ENCODE measurements at regions not wholly inside any gene's neighbourhood (a gene's known extent, or its start where the extent isn't known, plus 50 kb on each side); places are given as distances from the start of the nearest gene placed in this dataset.

DNA sequence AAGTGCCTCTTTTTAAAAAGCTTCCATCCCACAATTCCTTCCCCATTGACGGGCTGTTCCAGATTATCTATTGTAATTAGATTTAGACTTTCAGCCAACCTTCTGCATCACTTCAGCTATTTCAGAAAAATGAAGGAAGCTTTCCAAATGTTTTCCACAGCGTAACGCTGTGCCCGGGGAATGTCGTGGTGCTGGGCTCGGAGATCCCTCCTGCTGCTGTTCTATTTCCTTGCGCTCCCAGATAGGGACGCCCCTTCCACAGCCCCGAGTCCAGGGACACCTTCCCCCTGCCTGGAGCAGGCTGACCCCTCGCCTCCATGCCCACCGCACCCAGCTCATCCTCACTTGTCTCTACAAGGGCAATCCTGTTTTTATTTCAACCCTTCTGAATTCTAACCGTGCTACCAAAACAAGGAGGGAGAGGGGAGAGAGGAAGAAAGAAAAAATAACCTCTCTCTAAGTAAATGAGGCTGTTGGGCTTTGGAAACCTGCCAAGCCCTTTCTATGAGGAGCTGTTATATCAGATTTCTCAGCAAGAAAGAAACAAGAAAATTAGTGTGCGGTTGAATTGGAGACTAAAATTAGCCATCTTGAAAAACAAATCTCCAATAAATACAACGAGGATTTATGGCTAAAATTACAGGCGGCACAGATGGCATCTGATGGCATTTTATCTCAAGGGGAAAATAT, 366.9 kb downstream of the BRD1 start:
- TF ChIP-seq, protein P1, sequence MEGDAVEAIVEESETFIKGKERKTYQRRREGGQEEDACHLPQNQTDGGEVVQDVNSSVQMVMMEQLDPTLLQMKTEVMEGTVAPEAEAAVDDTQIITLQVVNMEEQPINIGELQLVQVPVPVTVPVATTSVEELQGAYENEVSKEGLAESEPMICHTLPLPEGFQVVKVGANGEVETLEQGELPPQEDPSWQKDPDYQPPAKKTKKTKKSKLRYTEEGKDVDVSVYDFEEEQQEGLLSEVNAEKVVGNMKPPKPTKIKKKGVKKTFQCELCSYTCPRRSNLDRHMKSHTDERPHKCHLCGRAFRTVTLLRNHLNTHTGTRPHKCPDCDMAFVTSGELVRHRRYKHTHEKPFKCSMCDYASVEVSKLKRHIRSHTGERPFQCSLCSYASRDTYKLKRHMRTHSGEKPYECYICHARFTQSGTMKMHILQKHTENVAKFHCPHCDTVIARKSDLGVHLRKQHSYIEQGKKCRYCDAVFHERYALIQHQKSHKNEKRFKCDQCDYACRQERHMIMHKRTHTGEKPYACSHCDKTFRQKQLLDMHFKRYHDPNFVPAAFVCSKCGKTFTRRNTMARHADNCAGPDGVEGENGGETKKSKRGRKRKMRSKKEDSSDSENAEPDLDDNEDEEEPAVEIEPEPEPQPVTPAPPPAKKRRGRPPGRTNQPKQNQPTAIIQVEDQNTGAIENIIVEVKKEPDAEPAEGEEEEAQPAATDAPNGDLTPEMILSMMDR (IDR thresholded peaks at IDR 0.05): no peak
- TF ChIP-seq ZFX (IDR thresholded peaks at IDR 0.05; ENCODE audit: borderline replicate concordance): no peak
